Activated T-helper 1 cell treated with Interleukin-2 at 50 U/mL for 16 hours (primary cell): ENCODE measurements at regions not wholly inside any gene's neighbourhood (a gene's known extent, or its start where the extent isn't known, plus 50 kb on each side); places are given as distances from the start of the nearest gene placed in this dataset.
"Not testable (repeated sequence)": the region's sequence is repeated elsewhere in the genome, so short reads cannot be mapped to it uniquely, and the experiment has no call there.

ENCODE experiments used
- DNase-seq: peaks from one replicate; pipeline ENCODE4 v3.0.0-alpha.2; 2020; ENCODE audit warnings: low read depth

DNA sequence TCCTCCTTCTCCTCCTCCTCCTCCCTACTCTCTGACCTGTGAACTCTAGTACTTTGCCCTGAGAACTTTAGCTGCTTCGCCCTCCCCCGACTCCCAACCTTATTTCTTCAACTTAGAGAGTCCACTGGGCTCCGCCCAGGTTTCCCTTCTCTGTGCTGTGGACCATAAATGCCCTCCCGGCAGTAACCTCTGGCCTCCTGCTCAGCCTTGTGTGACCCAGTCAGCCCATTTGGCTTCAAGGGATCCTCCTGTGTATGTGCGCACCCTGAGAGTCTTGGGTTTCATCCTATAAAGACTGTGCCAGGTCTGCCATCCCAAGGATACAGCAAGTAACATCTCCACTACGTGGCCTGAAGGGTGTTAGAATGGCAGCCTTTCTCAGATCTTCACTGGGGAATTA lies 275.6 kb upstream of the C16orf82 start:
- no peak for DNase-seq

DNA sequence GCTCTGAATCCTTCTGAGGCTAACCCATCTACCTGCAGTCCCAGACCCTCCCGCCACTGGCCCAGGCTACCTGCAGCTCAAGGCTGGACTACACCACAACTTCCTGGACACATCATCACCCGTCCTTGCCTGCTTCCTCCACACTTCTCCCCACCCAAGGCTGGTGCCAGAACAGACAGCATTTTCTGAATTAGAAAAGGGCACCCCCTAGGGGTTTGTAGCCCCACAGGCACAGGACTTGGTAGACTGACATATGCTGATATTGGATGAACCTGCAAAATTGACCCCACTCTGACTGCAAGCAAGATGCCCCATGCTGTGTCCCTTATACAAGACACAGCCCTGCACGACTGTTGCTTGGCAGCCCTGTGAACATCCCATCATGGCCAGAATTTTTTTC lies 271.5 kb upstream of the C16orf82 start:
- no peak for DNase-seq

DNA sequence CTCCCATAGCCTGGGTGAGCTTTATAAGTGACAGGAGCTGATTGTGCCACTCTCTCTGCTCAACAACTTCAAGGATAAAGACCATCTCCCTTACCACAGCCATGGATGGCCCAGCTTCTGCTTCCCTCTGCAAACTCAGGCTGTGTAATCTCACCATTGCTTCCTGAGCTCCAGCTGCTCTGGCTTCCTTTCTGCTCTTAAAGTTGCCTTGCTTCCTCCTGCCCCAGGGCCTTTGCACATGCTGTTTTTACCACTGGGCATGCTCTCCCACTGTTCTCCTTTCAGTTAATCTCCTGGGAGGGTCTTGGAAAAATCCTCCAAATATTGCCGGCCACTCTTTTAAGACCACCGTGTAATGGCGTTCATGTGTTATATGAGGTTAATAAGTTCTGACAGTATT lies 265.1 kb upstream of the C16orf82 start:
- DNase-seq: no peak

DNA sequence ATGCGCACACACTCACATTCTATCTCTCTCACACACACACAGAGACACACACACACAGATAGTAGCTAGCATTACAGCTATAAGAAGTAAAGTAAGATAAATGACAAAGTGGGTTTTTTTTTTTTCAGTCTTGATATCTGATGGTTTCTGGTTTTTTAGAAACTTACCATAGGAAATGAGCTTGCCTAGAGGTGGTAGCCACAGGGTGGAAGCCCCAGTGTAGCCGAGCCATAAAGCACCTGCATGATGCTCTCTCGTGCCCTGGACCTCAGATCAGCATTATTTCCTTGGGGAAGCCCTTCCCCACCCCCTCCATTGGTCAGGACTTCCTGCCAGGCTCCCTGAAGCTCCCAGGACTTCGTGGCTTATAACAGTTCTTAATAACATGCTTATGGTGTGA lies 264.3 kb upstream of the C16orf82 start:
- DNase-seq: no peak

GRCh38 chr16:26802965-26803364 lies 263.8 kb upstream of the C16orf82 start:
- DNase-seq: no peak

DNA sequence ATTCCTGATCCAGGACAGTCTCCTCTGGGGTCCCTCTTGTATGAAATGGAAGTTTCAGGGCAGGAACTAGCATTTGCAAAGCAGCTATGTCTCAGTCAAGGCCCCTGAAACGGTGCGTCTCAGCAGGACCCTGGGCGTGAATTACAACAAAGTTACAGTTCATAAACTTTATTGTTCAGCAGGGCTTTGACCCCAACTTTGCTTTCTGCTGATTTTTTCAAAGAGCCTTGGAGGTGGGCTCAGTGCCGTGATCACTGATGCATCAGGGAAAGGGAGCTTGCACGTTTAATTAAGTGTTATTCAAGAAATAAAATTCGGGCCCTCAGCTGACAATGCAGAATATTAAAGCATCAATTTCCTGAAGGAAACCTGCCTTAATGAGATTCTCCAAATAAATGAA lies 260.1 kb upstream of the C16orf82 start:
- DNase-seq: no peak

DNA sequence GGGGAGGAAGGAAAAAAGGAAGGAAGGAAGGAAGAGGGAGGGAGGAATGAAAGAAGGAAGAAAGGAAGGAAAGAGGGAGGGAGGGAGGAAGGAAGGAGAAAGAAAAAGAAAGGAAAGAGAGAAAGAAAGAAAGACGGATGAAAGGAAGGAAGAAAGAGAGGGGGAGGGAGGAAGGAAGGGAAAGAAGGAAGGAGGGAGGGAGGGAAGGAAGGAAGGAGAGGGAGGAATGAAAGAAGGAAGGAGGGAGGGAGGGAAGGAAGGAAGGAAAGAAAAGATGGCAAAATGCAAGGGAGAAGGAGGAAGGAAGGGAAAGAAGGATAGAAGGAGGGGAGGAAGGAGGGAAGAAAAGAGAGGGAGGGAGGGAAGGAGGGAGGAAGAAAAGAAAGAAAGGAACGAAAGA lies 257.3 kb upstream of the C16orf82 start:
- no peak for DNase-seq

DNA sequence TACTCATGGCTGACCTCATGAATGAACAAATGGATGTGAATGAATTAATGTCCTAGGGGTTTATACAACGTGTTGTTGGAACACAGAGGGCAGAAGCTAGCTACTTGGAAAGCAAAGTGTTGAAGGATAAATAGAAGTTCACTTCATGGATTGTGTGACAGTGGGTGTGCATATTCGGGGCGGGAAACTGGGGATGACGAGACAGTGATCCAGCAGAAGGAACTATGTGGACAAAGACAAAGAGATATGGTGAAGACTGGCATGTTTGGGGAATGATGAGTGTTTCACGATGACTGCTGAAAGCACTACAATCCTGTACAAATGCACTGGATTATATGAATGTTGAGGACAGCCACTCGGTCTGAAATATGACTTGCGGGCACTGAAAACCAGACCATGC lies 250.5 kb upstream of the C16orf82 start:
- DNase-seq: no peak

GRCh38 chr16:26816885-26817571 lies 249.7 kb upstream of the C16orf82 start:
- DNase-seq: no peak

GRCh38 chr16:26818393-26818792 lies 248.3 kb upstream of the C16orf82 start:
- DNase-seq: no peak

- DNase-seq: no peak
Observed at GRCh38 chr16:26824469-26824868, 242.3 kb upstream of the C16orf82 start.

DNA sequence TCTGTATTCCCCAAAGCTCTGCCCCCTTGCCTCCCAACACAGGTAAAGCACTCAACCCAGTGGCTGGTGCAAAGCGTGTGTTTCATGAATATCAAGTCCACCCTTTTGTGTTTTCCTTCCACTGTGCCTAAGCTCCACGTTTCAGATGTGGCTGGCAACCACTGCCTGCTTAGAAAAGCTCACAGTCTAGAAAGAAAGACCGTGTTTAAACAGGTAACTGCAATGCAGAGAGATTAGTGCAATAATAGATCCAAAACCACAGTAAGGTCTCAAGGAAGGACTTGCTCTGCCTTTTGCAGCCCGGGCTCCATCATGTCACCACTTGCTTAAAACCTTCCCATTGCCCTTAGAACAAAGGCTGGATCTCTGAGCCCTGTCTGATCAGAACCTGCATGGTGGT lies 240.2 kb upstream of the C16orf82 start:
- DNase-seq: no peak

DNA sequence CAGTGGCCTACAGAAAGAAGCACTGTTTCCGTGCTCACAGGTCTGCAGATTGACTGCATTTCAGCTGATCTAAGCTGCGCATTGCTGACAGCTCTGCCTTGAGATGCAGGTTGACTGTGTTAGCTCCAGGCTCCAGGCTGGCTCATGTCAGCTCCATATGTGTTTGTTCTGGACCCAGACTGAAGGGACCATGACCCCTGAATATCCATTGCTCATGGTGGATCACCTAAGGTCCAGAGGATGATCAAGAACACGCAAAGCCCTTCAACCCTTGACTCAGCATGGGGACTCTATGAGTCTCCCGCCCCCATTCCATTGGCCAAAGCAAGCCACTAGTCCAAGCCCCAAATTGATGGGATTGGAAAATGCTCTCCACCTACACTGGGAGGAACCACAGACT lies 239.3 kb upstream of the C16orf82 start:
- DNase-seq: no peak

- DNase-seq: no peak
Observed at GRCh38 chr16:26830428-26831127, 236.1 kb upstream of the C16orf82 start.

DNA sequence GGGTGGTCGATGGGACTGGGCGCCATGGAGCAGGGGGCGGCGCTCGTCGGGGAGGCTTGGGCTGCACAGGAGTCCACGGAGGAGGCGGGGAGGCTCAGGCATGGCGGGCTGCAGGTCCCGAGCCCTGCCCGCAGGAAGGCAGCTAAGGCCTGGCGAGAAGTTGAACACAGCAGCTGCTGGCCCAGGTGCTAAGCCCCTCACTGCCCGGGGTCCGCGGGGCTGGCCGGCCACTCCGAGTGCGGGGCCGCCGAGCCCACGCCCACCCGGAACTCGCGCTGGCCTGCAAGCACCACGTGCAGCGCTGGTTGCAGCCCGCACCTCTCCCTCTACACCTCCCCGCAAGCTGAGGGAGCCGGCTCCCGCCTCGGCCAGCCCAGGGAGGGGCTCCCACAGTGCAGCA lies 230.6 kb upstream of the C16orf82 start:
- not testable (repeated sequence) for DNase-seq

- no peak for DNase-seq
Observed at GRCh38 chr16:26838931-26839330, 227.8 kb upstream of the C16orf82 start.

DNA sequence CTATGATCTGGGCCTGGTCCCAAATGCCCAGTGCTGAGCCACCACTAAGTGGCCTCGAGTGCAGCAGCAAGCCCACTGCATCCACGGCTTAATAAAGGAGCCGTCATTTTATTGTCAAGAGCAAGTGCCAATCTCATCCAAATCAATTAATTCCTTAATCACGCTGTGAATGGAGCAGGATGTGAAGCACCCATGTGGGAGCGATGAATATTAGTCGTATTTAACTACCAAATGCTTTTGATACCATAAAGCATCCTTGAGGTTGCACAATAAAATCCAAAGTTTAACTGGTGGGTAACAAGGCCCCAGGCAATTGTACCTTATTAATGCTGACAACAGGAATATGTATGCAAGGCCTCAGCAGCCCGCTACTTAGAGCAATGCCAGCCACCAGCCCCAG lies 226.0 kb upstream of the C16orf82 start:
- no peak for DNase-seq

- DNase-seq: no peak
Observed at GRCh38 chr16:26856271-26856670, 210.5 kb upstream of the C16orf82 start.

DNA sequence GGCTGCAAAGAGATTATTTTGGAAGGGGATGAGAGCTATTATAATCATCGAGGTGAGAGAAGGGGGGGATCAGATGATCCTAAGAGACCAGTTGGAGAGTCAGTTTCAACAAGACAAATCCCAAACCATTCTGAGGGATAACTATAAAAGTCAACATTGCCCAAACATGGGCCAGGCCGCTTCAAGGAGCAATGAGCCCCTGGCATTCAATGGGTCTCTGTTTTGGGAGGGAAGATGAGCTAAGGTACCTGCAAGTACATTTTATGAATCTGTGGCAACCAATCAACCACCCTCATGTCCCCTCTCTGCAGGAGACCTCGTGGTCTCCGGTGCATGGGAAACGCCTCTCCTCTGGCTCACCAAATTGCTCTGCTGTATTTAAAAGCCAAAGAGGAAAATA lies 209.9 kb upstream of the C16orf82 start:
- DNase-seq: no peak

GRCh38 chr16:26857371-26857770 lies 209.4 kb upstream of the C16orf82 start:
- no peak for DNase-seq

GRCh38 chr16:26860506-26860905 lies 206.2 kb upstream of the C16orf82 start:
- DNase-seq: no peak

- DNase-seq: no peak
Observed at GRCh38 chr16:26863931-26864330, 202.8 kb upstream of the C16orf82 start.

GRCh38 chr16:26874318-26874717 lies 192.4 kb upstream of the C16orf82 start:
- DNase-seq: not testable (repeated sequence)

- no peak for DNase-seq
Observed at GRCh38 chr16:26877421-26877820, 189.3 kb upstream of the C16orf82 start.
